ENCODE measurements at regions not wholly inside any gene's neighbourhood (a gene's known extent, or its start where the extent isn't known, plus 50 kb on each side); places are given as distances from the start of the nearest gene placed in this dataset.

DNA sequence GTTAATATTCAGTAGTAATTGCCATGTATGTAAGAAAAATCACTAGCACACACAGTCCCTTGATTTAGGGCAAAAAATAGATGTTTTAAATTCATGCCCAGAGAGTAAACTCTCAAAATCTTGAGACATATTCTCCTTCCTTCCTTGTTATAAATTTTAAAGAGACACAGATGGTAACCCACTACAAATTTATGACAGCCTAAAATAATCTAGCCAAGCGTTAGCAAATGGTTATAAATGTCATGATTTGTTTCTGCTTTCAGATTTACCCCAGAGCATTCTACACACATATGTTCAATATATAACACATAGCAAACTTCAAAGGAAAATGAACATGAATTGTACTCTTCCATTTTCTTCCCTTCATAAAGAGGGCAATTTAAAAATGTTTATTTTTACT lies 540.3 kb downstream of the TLL1 start:
- TF ChIP-seq POLR2A (IDR thresholded peaks at IDR 0.05) = no peak
- TF ChIP-seq, protein P1, sequence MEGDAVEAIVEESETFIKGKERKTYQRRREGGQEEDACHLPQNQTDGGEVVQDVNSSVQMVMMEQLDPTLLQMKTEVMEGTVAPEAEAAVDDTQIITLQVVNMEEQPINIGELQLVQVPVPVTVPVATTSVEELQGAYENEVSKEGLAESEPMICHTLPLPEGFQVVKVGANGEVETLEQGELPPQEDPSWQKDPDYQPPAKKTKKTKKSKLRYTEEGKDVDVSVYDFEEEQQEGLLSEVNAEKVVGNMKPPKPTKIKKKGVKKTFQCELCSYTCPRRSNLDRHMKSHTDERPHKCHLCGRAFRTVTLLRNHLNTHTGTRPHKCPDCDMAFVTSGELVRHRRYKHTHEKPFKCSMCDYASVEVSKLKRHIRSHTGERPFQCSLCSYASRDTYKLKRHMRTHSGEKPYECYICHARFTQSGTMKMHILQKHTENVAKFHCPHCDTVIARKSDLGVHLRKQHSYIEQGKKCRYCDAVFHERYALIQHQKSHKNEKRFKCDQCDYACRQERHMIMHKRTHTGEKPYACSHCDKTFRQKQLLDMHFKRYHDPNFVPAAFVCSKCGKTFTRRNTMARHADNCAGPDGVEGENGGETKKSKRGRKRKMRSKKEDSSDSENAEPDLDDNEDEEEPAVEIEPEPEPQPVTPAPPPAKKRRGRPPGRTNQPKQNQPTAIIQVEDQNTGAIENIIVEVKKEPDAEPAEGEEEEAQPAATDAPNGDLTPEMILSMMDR (IDR thresholded peaks at IDR 0.05 in 4 of 5, conservative IDR thresholded peaks at IDR 0.05 in 1 of 5) = no peak
- Histone ChIP-seq H3K4me1 (no peaks in the 10 kb centered on the region), H3K27ac (no peak overlapping the region), H3K27me3 (no peaks in the 10 kb centered on the region), H3K4me3 (no peak overlapping the region), H3K9me3 (no peaks in the 10 kb centered on the region), H3K36me3 (no peaks in the 10 kb centered on the region)
- in situ Hi-C loops (cut with MboI; ENCODE audit: low sequenced_read_pairs in 4 of 4) (no loop called here), intact Hi-C loops (cut with DNase I; ENCODE audit: low total_unique reads) (no loop called here)
- DNase-seq (no peak), ATAC-seq (no peak)

DNA sequence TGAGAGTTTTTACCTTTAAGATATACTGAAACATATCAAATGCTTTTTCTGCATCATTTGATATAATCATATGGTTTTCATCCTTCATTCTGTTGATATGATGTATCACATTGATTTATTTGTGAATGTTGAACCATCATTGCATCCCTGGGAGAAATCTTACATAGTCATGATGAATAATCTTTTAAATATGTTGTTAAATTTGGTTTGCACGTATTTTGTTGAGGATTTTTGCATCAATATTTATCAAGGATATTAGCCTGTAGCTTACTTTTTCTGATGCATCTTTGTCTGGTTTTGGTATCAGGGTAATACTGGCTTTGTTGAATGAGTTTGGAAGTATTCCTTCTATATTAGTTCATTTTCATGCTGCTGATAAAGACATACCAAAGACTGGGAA lies 541.4 kb downstream of the TLL1 start:
- in situ Hi-C loops (cut with MboI; ENCODE audit: low sequenced_read_pairs in 4 of 4) = no loop called here
- no peak for DNase-seq
- H3K36me3 ChIP-seq = no peaks in the 10 kb centered on the region
- no peak for ATAC-seq
- H3K4me3 ChIP-seq = no peak overlapping the region
- TF ChIP-seq, protein P1 (IDR thresholded peaks at IDR 0.05 in 4 of 5, conservative IDR thresholded peaks at IDR 0.05 in 1 of 5) = no peak
- TF ChIP-seq POLR2A (IDR thresholded peaks at IDR 0.05) = no peak
- H3K27me3 ChIP-seq = no peaks in the 10 kb centered on the region
- no peak overlapping the region for H3K27ac ChIP-seq
- no peaks in the 10 kb centered on the region for H3K4me1 ChIP-seq
- no peaks in the 10 kb centered on the region for H3K9me3 ChIP-seq
- intact Hi-C loops (cut with DNase I; ENCODE audit: low total_unique reads) = no loop called here

DNA sequence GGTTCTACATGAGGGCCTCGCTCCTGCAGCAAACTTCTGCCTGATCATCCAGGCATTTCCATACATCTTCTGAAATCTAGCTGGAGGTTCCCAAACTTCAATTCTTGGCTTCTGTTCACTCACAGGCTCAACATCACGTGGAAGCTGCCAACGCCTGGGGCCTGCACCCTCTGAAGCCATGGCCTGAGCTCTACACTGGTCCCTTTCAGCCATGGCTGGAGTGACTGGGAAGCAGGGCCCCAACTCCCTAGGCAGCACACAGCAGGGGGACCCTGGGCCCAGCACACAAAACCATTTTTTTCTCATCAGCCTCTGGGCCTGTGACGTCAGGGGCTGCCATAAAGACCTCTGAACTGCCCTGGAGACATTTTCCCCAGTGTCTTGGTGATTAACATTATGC lies 542.7 kb downstream of the TLL1 start:
- Histone ChIP-seq H3K4me1 (no peaks in the 10 kb centered on the region), H3K36me3 (no peaks in the 10 kb centered on the region), H3K27ac (no peak overlapping the region), H3K27me3 (no peaks in the 10 kb centered on the region), H3K4me3 (no peak overlapping the region), H3K9me3 (no peaks in the 10 kb centered on the region)
- intact Hi-C loops (cut with DNase I; ENCODE audit: low total_unique reads) = no loop called here
- TF ChIP-seq POLR2A (IDR thresholded peaks at IDR 0.05) = no peak
- DNase-seq = no peak
- no peak for ATAC-seq
- in situ Hi-C loops (cut with MboI; ENCODE audit: low sequenced_read_pairs in 4 of 4) = no loop called here

DNA sequence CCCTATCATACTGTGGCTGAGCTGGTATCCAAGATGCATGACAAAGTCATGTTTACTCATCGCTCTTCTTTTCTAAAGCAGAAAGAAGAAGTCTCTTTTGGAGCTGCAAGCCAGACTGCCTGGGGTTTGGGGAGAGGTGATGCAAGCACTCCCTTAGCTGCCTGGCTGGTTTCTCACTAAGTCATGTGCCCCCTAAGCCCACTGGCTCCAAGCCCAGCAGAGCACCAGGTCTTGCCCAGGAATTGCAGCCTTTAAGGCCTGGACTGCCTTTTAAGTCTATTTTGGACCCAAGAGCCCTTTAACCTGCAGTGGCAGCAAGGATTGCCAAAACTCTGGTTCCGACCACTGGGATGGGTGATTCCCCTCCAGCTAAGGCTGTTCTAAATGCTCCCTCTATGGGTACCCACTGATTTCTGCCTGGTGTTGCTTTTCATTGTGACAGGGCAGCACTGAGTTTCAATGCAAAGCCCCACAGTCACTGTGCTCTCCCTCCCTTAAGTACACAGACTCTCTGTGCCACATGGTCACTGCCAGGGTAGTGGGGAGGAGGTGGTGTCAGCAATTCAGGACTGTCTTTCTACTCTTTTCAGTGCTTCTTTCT lies 548.6 kb downstream of the TLL1 start:
- ATAC-seq = no peak
- H3K36me3 ChIP-seq = no peaks in the 10 kb centered on the region
- H3K27ac ChIP-seq = no peak overlapping the region
- TF ChIP-seq, protein P1 (IDR thresholded peaks at IDR 0.05 in 4 of 5, conservative IDR thresholded peaks at IDR 0.05 in 1 of 5) = no peak
- TF ChIP-seq POLR2A (IDR thresholded peaks at IDR 0.05) = no peak
- H3K9me3 ChIP-seq = no peaks in the 10 kb centered on the region
- in situ Hi-C loops (cut with MboI; ENCODE audit: low sequenced_read_pairs in 4 of 4) (no loop called here), intact Hi-C loops (cut with DNase I; ENCODE audit: low total_unique reads) (no loop called here)
- no peak for DNase-seq
- H3K27me3 ChIP-seq = no peaks in the 10 kb centered on the region
- no peak overlapping the region for H3K4me3 ChIP-seq
- no peaks in the 10 kb centered on the region for H3K4me1 ChIP-seq

DNA sequence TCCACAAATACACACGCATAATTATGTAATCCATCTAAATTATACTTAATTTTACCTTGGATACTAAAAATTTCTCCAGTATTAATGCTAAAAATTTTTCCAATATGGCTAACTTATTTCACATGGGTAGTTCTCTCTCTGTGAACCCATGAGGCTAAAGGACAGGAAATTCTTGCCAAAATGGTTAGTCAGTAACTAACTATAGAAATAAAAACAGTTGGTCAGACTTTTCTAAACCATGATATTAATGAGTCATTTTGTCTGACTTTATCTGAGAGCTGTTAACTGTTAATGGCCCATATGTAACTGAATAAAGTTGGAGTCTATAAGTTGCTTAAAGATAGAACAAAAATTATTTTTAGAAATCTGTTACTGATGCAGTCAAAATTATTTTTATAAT lies 549.4 kb downstream of the TLL1 start:
- H3K4me1 ChIP-seq = no peaks in the 10 kb centered on the region
- H3K4me3 ChIP-seq = no peak overlapping the region
- TF ChIP-seq, protein P1 (IDR thresholded peaks at IDR 0.05 in 4 of 5, conservative IDR thresholded peaks at IDR 0.05 in 1 of 5) = no peak
- TF ChIP-seq POLR2A (IDR thresholded peaks at IDR 0.05) = no peak
- H3K27me3 ChIP-seq = no peaks in the 10 kb centered on the region
- intact Hi-C loops (cut with DNase I; ENCODE audit: low total_unique reads) (no loop called here), in situ Hi-C loops (cut with MboI; ENCODE audit: low sequenced_read_pairs in 4 of 4) (no loop called here)
- no peak overlapping the region for H3K27ac ChIP-seq
- no peaks in the 10 kb centered on the region for H3K9me3 ChIP-seq
- DNase-seq (no peak), ATAC-seq (no peak)
- no peaks in the 10 kb centered on the region for H3K36me3 ChIP-seq
